HG03280 (cell line): ENCODE measurements at regions not wholly inside any gene's neighbourhood (a gene's known extent, or its start where the extent isn't known, plus 50 kb on each side); places are given as distances from the start of the nearest gene placed in this dataset.

ENCODE experiments used
- ATAC-seq: cut with Tn5 transposase; IDR thresholded peaks from one replicate; pipeline ENCODE4 v1.9.1; 2021; ENCODE audit warnings: mild to moderate bottlenecking, moderate library complexity; ENCODE audit not compliant: unreplicated experiment

DNA sequence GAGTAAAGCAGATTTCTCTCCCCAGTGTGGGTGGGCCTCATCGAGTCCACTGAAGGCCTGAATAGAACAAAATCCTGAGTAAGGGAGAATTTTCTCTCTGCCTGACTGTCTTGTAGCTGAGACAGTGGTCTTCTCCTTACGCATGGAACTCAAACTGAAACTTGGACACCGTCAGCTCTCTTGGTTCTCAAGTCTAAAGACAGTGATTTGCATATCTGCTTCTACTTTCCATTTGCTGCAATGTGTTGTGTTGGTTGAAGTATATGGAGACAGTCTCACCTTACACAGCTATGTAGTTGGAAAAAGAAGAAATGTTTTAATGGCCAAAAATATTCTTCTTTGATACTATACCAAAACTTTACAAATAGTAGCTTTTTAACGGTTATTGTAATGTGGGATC, 160.2 kb upstream of the LMNTD1 start:
- peak; percentile 100 for ATAC-seq

DNA sequence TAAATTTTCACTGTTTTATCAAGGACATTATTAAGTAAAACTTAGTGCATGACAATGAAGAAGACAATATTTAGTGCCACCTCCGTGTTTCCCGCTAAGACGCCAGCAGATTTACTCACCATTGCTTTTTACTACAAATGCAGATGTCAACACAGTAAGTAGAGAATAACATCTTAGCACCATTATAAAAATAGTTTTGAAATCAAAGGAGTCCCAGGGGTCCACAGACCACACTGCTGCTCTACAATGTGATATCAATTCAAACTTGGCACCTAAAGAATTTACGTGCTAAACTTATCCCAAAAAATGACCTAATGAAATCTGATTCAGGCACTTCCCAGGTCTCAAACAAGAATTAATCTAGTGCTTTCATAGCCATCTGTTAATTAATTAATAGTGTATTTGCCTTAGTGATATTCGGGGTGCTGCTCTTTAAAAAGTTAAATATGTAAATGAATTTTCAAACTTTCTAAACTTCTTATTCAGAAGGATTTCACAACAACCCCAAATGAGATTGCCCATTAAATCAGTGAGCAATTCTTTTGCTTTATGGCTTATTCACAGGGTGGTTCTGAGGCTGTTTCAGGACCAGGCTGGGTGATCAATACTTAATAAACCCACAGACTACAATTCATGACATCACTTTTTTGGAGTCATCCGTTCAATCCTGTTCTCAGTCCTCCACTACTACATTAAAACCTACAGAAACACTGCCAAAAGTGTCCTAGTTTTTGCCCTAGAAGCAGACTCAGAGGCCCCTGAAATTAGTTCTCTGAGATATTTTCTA, 161.3 kb upstream of the LMNTD1 start:
- ATAC-seq: no peak

DNA sequence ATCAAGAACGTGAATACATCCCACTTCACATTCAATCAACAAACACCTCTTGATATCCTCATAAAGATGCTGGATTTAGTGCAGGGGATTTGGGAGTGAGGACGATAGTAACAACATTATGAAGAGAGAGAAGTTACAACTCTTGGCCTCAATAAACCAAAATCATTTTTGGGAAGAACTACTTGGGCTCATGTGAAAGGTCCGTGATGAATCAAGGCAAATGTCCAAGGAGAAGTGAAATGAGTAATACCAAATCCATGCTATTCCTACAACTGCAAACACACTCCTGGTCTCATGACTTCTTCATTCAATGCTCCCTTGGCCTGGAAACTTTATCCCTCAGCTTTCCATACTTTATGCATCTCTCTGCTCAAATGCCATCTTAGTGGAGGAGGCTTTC, 162.0 kb upstream of the LMNTD1 start:
- ATAC-seq: no peak

DNA sequence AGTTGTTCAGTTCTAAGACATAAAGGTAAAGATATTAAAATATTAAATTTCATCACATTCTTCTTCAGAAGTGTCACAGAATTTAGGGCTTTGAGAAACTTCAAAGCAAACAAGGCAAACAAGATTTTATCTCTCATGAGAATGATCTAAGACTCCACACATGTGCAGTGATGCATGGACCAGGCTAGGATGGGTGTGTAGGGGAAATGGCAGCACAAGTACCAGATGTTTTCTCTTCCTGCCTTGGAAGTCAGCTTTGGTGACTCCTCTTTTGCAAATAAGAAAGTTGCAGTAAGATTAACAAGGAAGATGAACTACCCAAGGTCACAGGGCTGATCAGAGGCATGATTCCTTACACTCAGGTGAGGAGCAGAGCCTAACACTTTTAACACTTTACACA, 163.8 kb upstream of the LMNTD1 start:
- no peak for ATAC-seq

DNA sequence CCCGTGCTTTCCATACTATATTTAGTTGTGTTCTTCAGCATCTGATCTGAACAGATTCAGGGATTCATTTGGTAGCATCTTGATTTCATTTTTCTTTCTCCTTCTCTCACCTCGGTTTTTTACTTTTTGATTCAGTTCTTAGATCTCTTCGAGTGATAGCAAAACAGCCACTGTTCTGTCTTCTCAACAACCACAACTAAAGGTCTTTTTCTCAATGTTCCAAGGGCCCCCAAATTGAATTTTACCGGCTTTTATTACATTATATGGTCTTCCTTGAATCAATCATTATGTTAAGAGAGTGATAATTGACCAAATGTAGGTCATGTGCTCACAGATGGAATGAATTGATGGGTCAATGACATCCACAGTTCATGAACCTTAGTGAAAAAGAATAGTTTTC, 164.5 kb upstream of the LMNTD1 start:
- ATAC-seq: no peak

DNA sequence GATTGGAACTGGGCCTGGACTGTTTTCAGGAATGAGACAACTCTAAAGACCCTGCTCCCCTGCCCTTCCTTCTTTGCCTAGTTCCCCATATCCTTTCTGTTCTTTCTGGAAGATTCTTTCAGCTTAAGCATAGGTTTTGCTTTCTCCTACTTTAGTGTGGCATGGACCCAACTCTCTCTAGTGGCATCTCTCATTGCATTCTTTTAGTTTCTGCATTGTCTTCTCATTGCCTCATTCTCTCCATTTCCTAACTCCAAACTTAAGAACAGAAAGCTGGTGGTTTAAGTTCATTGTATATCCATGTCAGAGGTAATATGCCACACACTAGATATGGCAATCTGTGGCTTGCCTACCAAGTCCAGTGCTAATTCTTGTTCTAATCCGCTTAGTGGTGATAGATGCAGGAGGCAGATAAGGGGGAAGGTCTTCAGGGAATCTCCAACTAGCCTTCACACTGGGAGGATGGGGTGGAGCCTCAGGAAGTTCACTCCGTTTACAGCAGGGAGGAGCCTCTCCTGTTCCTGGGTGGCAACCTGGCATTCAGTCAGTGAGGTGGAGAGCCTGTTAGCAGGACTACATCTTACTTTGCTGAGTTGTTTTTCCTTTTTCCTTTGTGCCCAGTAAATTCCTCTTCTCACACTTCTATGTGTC, 165.1 kb upstream of the LMNTD1 start:
- ATAC-seq: no peak

DNA sequence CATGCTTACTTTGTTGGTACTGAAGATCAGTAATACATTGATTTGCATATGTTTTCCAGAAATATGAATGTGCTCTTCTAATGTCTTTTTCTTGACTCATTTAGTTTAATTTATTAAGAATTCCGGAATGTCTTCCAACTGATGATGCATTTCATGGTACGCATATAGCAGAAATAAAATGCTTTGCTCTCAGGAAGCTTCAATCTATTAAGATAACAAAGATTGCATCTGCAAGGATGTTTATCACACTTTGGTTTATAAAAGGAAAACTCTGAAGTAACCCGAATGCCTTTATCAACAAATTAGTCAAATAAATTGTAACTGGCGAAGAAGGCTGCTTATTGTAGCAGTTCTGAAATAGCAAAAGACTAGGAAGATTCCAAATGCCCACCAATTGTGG, 166.4 kb upstream of the LMNTD1 start:
- ATAC-seq: no peak

DNA sequence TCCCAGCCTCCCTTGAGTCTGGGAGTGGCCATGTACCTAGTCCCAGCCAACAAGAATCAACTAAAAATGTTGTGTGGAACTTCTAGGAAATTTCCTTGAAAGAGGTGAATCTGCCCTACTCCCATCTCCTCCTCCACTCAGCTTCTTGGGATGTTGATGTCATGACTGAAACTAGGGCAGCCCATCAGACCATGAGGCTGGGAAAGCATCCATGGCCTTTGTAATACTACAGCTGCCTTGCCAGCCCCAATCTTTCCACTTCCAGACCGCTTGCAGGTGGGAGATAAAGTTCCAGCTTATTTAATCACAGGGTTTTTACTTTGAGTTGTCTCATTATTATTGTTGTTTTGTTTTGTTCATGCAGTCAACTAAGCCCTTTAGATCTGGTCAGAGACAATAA, 170.3 kb upstream of the LMNTD1 start:
- ATAC-seq: no peak

DNA sequence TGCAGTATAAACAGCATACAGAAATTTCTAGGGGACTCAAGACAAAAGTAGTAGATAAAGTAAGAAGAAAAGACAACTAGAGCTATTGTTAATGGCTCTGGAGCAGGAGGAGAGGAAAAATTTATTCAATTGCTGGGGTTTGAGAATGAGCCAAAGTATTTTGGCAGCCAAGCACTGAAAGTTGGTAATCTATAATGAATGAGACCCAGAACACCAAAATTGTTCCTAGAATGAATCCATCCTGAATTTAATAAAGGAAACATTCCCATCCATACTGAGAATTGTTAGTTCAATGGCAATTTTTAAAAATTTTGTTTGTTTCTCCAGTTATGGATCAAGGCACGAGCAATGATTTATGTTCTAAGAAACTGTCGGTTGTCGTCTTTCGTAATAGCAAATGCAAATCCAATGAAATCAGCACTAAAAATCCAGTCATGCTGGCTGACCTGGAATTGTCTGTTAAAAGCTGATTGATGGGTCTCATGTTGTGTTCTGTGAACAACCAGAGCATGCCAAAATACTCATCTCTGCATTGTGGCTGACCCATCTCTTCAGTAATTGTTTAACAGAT, 170.9 kb upstream of the LMNTD1 start:
- no peak for ATAC-seq

DNA sequence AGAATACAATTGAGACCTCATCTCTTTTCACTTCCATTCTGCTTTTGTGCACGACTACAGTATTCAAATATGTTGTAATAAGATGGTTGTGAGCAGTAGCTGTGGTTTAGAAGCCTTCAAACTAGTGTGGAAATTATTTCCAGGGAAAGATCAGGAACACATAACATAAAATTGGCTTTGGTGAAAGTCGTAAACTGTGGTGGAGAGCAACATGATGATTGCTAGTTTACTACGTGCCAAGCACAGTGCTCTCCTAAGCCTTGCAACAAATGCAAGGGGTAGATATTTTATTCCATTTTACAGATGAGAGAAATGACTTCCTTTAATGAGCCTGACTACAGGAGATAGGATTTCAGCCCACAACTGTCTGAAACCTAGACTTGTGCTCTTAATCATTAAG, 172.4 kb upstream of the LMNTD1 start:
- no peak for ATAC-seq

DNA sequence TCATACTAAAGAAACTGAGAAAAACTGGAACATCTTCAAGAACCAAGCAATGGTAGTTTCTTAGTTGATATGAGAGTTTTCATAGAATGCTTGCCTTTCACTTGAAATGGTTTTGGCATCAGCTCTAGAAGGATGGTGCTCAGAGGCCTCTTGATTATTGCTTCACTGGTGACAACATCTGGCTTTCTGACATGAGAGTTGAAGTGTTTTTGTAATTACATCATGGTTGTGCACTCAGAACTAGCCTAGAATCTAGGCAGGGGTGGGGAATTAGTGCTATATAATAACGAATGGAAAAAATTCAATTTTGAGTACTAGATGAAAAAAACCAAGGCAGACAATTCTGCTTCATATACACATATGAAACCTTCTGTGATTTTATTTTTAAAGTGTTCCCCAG, 172.8 kb upstream of the LMNTD1 start:
- ATAC-seq: no peak

DNA sequence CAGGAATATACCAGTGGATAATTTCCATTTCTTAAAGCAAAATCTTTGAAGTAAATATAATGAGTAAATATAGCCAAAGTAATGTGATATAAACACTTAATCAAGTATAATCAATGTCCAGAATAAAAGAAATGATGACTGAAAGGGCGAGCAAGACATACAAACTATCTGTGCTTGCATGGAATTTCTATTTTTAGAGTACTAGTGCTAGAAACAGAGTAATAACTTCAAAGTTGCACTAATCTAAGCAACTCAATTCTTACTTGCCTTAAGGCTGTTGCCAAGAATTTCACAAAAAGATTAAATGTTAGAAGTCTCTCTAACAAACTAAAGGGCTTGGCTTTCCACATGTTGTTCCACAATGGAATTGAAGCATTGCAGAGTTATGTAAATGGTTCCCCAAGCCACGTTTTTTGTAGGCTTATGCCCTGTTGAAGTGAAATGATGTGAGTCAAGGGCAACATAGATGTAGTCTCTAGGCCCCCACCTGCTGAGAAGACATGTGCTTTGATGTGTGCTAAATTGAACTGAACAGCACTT, 175.0 kb upstream of the LMNTD1 start:
- ATAC-seq: no peak

DNA sequence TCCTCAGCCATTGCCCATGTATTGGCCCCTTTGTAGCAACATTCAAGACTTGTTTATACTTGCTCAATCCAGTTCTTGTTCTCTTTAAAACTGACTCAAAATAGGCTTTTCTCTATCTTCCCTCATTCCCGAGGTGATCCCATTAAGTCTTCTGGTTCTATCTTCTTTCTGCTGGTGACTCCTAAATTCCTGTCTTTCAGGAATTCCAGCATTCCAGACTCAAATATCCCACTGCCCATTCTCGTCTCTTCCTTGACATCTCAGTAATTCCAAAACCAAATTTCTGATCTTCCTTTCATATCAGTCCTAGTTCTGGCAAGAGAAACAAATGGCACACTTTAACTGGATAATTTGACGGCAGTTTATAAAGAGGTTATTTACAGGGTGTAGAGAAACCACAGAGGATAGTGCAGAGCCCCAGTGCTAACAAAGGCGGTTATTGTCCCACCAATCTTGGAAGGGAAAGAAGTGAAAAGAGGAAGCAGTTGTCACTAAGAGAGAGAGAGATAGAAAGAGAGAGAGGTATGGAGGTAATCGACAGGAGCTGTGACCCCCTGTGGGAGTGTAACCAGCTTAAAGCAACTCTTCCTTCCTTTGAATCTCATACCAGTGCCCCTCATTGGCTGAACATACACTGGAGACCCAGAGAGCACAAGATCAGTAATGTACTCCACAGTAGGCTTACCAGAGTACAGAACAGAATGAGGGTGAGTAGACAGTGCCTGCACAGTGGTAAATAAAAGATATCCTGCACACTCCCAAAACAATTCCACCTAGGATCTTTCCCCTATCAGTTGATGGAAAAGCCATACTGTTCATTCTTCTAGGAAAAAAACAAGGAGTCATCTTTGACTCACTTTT, 177.6 kb upstream of the LMNTD1 start:
- ATAC-seq: no peak

DNA sequence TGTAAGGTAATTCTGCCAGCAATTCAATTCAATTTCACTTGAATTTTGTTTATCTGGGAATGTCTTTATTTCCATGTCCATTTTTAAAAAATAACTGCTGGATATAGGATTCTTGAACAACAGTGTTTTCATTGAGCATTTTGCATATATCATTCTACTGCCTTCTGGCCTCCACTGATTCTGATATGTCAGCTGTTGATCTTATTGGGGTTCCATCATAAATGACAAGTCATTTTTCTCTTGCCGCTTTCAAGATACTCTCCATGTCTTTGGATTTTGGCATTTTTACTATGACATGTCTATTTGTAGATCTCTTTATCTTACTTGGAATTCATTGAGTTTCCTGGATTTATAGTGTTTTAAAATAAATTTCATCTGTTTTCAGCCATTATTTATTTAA, 180.5 kb upstream of the LMNTD1 start:
- no peak for ATAC-seq

DNA sequence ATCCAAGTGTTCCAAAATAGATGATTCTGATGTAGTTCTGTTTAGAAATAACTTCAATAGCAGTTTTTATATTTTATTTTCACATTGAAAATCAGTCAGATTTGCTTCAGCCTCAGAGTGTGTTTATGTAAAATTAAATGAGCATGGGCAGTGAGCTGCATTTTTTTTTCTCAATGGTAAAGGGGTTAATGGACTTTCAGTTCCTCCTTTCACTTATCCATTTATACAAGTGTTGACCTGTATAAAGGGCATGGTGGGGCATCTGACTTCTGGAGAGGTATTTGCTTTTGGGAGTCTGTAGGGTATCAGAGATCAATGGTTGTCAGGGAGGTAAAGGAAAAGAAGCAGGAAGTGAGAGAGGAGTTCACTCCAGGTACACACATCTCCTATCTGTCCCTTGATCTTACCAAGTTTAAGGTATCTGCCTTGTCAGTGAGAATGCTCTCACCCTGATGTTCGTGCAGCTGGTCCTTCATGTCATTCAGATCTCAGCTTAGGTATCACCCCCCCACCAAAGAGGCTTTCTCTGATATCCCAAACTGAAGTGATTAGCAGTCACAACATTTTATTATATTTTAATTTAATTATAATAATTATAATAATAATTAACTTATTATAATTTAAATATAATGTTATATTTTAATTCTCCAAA, 181.6 kb upstream of the LMNTD1 start:
- ATAC-seq: no peak

DNA sequence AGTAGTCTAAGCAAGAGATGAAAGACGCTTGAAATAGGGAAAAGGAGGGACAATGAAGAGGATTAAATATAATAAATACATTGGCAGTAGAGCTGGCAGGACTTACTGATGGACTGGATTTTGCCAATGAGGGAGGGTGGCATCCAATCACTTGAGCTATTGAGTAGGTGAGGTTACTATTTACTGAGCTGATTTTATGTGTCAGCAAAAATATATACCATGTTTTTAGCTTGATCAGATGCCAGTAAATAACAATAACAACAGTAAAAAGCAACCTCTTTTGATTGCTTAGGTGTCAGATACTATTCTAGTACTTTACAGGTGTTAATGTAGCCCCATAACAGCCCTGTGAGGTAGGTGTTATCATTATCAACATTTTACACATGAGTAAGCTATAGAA, 187.5 kb upstream of the LMNTD1 start:
- no peak for ATAC-seq

DNA sequence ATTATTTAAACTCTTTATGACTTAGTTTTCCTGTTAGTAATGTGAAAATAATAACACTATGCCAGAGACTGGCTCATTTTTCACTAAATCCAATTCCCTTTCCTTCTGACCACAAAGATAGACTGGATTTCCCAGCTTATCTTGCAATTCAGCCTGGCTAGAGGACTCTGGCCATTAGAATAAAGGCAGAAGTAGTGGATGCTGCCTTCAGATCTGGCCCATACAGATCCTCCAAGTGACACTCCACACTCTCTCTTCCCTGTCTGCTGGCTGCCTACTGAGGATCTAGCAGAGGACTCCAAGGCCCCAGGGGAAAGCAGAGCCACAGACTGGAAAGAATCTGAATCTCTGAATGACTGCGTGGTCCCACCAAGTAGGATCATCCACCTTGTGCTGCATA, 188.8 kb upstream of the LMNTD1 start:
- ATAC-seq: no peak

DNA sequence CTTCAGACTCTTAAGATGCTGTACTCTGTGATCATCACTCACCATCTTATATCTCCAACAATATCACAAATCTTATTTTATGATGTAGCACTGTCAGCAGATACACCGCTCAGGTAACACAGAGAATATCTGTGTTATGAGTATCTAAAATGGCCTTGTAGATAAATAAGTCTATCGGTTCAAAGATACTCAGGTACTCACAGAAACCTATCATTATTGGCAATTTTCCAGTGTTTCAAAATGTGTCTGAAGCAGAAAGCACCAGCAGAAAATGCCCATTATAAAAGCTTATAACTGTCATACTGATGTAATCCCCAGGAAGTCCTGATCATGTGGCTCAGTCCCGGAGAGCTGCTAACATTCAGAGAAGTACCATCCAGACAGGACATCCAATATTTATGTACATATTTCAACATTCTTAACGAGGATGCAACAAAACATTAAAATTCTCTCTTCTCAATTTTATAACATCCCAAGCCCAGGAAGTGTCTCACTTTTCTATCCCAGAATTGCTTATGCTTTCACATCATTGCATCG, 190.7 kb upstream of the LMNTD1 start:
- ATAC-seq: no peak

DNA sequence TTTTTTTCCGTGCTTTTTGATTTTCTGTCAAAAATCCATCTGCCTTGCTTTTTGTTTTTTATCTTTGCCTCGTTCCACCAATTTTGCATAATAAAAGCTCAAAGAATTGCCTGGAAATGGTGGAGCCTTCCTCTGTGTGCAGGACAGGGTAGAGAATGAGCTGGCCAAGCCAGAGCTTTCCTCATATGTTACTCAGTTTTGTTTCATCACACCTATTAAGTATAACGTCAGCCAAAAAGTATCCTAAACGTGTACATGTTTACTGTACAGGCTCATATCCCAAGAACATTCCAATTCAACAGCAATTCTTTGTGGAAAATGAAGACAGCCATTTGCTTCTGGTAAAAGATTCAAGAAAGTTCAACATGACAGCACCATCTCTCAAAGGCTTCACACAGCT, 191.2 kb upstream of the LMNTD1 start:
- no peak for ATAC-seq

DNA sequence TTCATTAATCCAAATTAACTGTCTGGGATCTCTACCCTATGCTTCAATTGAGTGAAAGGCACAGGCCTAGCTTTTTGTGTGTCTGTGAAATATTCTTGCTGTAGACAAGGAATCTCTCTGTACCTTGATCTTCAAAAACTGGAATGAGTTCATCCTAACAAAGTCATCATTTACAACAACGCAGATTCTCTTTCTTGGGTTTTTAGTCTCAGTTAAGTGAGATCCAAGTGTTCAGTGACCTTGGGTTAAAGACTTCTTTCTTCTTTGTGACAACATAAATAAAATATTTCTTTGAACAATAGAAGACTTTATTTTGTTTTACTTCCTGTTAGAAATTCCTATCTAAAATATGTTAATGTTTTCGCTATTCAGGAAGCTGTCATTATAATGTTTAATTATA, 192.2 kb upstream of the LMNTD1 start:
- no peak for ATAC-seq
